ENCODE measurements at regions not wholly inside any gene's neighbourhood (a gene's known extent, or its start where the extent isn't known, plus 50 kb on each side); places are given as distances from the start of the nearest gene placed in this dataset.
"Not testable (repeated sequence)": the region's sequence is repeated elsewhere in the genome, so short reads cannot be mapped to it uniquely, and the experiment has no call there.

GRCh38 chr16:66085651-66086050 lies 280.8 kb upstream of the CDH5 start (continued):
- TF ChIP-seq RELA (CRISPR knock-in tag; IDR thresholded peaks at IDR 0.05; ENCODE audit: borderline replicate concordance) = no peak
- TF ChIP-seq PRRX2 (CRISPR knock-in tag; IDR thresholded peaks at IDR 0.05) = no peak
- no peak for TF ChIP-seq AR (CRISPR knock-in tag; IDR thresholded peaks at IDR 0.05)

- H3K27ac Mint-ChIP-seq; POLR2A ChIA-PET; DNase-seq (ENCODE audit: low spot score); H3K36me3 Mint-ChIP-seq; CTCF ChIA-PET; ATAC-seq; H3K27me3 Mint-ChIP-seq (ENCODE audit: low read depth); H3K9me3 Mint-ChIP-seq; H3K4me3 Mint-ChIP-seq: not testable (repeated sequence)
- H3K4me1 Mint-ChIP-seq = peaks cover 33% of the 10 kb centered on the region
Measured at GRCh38 chr16:66084731-66085130, 281.8 kb upstream of the CDH5 start.

GRCh38 chr16:66084306-66084705 lies 282.2 kb upstream of the CDH5 start:
- Mint-ChIP-seq H3K36me3 (no peaks in the 10 kb centered on the region), H3K27ac (no peak overlapping the region), H3K9me3 (peaks cover 4% of the 10 kb centered on the region; the same call in 1 of the 2 replicates), H3K4me1 (peaks cover 34% of the 10 kb centered on the region), H3K27me3 (ENCODE audit: low read depth) (peaks cover 7% of the 10 kb centered on the region; the same call in 1 of the 2 replicates), H3K4me3 (no peak overlapping the region)
- TF ChIP-seq ZNF423 (CRISPR knock-in tag; IDR thresholded peaks at IDR 0.05) = no peak
- TF ChIP-seq ZNF425 (CRISPR knock-in tag; conservative IDR thresholded peaks at IDR 0.05) = no peak
- TF ChIP-seq NR1H2 (CRISPR knock-in tag; IDR thresholded peaks at IDR 0.05) = no peak
- no peak for TF ChIP-seq GRHL2 (CRISPR knock-in tag; IDR thresholded peaks at IDR 0.05; ENCODE audit: insufficient replicate concordance, severe bottlenecking)
- TF ChIP-seq USF1 (CRISPR knock-in tag; IDR thresholded peaks at IDR 0.05) = no peak
- TF ChIP-seq NR3C1 (CRISPR knock-in tag; conservative IDR thresholded peaks at IDR 0.05; ENCODE audit: low read depth) = no peak
- no peak for TF ChIP-seq ZNF219 (CRISPR knock-in tag; IDR thresholded peaks at IDR 0.05; ENCODE audit: borderline replicate concordance)
- TF ChIP-seq AFF4 (CRISPR knock-in tag; IDR thresholded peaks at IDR 0.05; ENCODE audit: borderline replicate concordance) = no peak
- no peak for TF ChIP-seq ATF6 (CRISPR knock-in tag; IDR thresholded peaks at IDR 0.05)
- no peak for TF ChIP-seq ZBTB43 (CRISPR knock-in tag; IDR thresholded peaks at IDR 0.05)
- no peak for TF ChIP-seq KAT7 (CRISPR knock-in tag; IDR thresholded peaks at IDR 0.05; ENCODE audit: borderline replicate concordance)
- no peak for TF ChIP-seq RORB (CRISPR knock-in tag; IDR thresholded peaks at IDR 0.05)
- no peak for TF ChIP-seq JAZF1 (CRISPR knock-in tag; IDR thresholded peaks at IDR 0.05)
- TF ChIP-seq ZNF396 (CRISPR knock-in tag; IDR thresholded peaks at IDR 0.05; ENCODE audit: borderline replicate concordance) = no peak
- TF ChIP-seq ESRRA (CRISPR knock-in tag; IDR thresholded peaks at IDR 0.05; ENCODE audit: borderline replicate concordance) = no peak
- ChIA-PET CTCF (no interaction called here), POLR2A (no interaction called here)
- no peak for DNase-seq (ENCODE audit: low spot score)
- ATAC-seq = no peak

Measured in WTC11 (cell line).